ENCODE measurements at regions not wholly inside any gene's neighbourhood (a gene's known extent, or its start where the extent isn't known, plus 50 kb on each side); places are given as distances from the start of the nearest gene placed in this dataset.

DNA sequence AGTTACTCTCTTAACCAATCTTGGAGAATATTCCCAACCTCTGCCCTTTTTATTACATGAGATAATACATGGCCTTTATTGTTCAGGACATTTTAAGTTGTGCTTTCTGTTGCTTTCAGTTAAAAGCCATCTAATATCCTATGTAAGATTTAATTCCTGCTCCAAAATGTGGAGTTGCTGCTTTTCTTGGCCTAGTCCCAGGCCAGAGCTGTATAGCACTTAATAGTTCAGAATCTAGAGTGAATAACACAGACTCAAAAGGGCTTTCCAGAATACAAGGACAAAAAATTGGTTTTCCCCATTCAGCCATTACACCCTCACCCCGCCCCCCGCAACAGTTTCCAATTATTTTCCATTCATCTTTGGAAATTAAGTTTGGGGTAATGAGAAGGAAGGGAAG, 144.3 kb upstream of the SMAD1 start:
- FAIRE-seq (no peak), DNase-seq (ENCODE audit: low read depth, low spot score) (no peak)
- no peaks in the 10 kb centered on the region for H3K27me3 ChIP-seq (ENCODE audit: control insufficient read depth in 2 of 2, insufficient read depth in 2 of 2, low read length in 2 of 2)
- BruUV-seq (replicated peaks) = no TSS peak
- H3K4me3 ChIP-seq (replicated peaks in 1 of 3; ENCODE audit: insufficient read depth in 1 of 3, low read depth in 1 of 3, low read length in 3 of 3) = no peak overlapping the region
- H3K4me2 ChIP-seq (ENCODE audit: insufficient read depth, low read length) = no peak overlapping the region
- POLR2A ChIA-PET = no interaction called here
- H3K4me1 ChIP-seq (ENCODE audit: control insufficient read depth, extremely low read depth, insufficient read depth, low read length) = no peaks in the 10 kb centered on the region
- H3K9ac ChIP-seq (replicated peaks; ENCODE audit: extremely low read depth, insufficient read depth, low read length) = no peak overlapping the region
- dilution Hi-C loops (cut with MboI; ENCODE audit: extremely low pct_ligation_motif_present, low sequenced_read_pairs) = no loop called here
- no peak for TF ChIP-seq GATA2 (IDR thresholded peaks at IDR 0.05; ENCODE audit: insufficient read depth, insufficient read length, low read depth, low read length)
- TF ChIP-seq JUN (IDR thresholded peaks at IDR 0.05; ENCODE audit: borderline replicate concordance, insufficient read depth, insufficient read length, low read depth) = no peak
- no peak for TF ChIP-seq MYC (IDR thresholded peaks at IDR 0.05; ENCODE audit: low read depth, low read length)
- TF ChIP-seq POLR2A (IDR thresholded peaks at IDR 0.05; ENCODE audit: low read depth, low read length) = no peak
- no peak for TF ChIP-seq POLR2AphosphoS5 (IDR thresholded peaks at IDR 0.05; ENCODE audit: insufficient read depth, low read depth, low read length)
- TF ChIP-seq, protein P1, sequence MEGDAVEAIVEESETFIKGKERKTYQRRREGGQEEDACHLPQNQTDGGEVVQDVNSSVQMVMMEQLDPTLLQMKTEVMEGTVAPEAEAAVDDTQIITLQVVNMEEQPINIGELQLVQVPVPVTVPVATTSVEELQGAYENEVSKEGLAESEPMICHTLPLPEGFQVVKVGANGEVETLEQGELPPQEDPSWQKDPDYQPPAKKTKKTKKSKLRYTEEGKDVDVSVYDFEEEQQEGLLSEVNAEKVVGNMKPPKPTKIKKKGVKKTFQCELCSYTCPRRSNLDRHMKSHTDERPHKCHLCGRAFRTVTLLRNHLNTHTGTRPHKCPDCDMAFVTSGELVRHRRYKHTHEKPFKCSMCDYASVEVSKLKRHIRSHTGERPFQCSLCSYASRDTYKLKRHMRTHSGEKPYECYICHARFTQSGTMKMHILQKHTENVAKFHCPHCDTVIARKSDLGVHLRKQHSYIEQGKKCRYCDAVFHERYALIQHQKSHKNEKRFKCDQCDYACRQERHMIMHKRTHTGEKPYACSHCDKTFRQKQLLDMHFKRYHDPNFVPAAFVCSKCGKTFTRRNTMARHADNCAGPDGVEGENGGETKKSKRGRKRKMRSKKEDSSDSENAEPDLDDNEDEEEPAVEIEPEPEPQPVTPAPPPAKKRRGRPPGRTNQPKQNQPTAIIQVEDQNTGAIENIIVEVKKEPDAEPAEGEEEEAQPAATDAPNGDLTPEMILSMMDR (IDR thresholded peaks at IDR 0.05; ENCODE audit: extremely low read depth in 1 of 2, insufficient read depth in 1 of 2, low read depth in 1 of 2, low read length in 2 of 2) = no peak
- no peak for TF ChIP-seq FOS (IDR thresholded peaks at IDR 0.05; ENCODE audit: borderline replicate concordance, insufficient read depth, low read length)
- TF ChIP-seq, protein P2, sequence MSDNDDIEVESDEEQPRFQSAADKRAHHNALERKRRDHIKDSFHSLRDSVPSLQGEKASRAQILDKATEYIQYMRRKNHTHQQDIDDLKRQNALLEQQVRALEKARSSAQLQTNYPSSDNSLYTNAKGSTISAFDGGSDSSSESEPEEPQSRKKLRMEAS (IDR thresholded peaks at IDR 0.05; ENCODE audit: insufficient read depth, insufficient read length) = no peak
- TF ChIP-seq EZH2 (IDR thresholded peaks at IDR 0.05; ENCODE audit: borderline replicate concordance, low read depth, low read length, severe bottlenecking) = no peak
- H3K9me3 ChIP-seq (replicated peaks; ENCODE audit: control insufficient read depth, insufficient read depth, low read length) = no peaks in the 10 kb centered on the region
- no peaks in the 10 kb centered on the region for H3K36me3 ChIP-seq (ENCODE audit: control insufficient read depth in 2 of 2, extremely low read depth in 1 of 2, insufficient read depth in 2 of 2, low read length in 2 of 2)
- H4K20me1 ChIP-seq (replicated peaks; ENCODE audit: control insufficient read depth, extremely low read depth, insufficient read depth, low read length) = no peaks in the 10 kb centered on the region
- no peaks in the 10 kb centered on the region for H3K79me2 ChIP-seq (ENCODE audit: control insufficient read depth, insufficient read depth, low read length)
- H2AFZ ChIP-seq (ENCODE audit: low read depth, low read length) = no peak overlapping the region
- H3K9me1 ChIP-seq (replicated peaks; ENCODE audit: control insufficient read depth, extremely low read depth, insufficient read depth, low read length) = no peaks in the 10 kb centered on the region
- CTCF ChIA-PET = interaction anchor here (2.5 kb wide), 1 partner anchor 13 kb away, joined by 6 read pairs; no protein-coding TSS in a partner anchor
- intact Hi-C loops (cut with micrococcal nuclease) = no loop called here
- no peak overlapping the region for H3K27ac ChIP-seq (ENCODE audit: insufficient read depth, low read depth, low read length)

Measured in endothelial cell of umbilical vein (primary cell).